Activated CD4-positive, CD25-positive, alpha-beta regulatory T cell treated with anti-CD3 and anti-CD28 coated beads, Interleukin-2, amount 50 U/mL, for 24 hours (primary cell): ENCODE measurements at regions not wholly inside any gene's neighbourhood (a gene's known extent, or its start where the extent isn't known, plus 50 kb on each side); places are given as distances from the start of the nearest gene placed in this dataset.
"Not testable (repeated sequence)": the region's sequence is repeated elsewhere in the genome, so short reads cannot be mapped to it uniquely, and the experiment has no call there.

ENCODE experiments used
- ATAC-seq, 2 donors: fragments of 150-1000 bp; cut with Tn5 transposase; one replicate each; pipeline ENCODE4 v1.10.0; 2021; ENCODE audit warnings: mild to moderate bottlenecking in 1 of 2, moderate library complexity in 1 of 2

DNA sequence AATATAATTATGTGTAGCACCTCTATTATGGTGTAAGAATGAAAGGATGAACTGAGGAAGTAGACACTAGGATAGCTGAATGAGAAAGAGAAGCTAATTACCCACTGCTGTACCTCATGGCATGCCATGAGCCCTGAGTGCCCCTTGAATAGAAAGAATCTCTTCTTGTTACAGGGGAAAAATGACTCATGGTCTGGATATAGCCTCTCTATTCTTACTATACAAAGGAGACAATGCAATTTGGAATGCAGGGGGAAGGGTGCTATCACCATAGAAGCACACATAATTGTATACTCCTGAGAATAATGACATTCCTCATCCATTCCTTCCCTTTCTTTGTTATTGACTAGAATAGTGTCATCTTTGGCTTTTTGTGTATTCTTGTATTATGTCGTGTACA lies 385.2 kb downstream of the CDH7 start:
- ATAC-seq = no peak

DNA sequence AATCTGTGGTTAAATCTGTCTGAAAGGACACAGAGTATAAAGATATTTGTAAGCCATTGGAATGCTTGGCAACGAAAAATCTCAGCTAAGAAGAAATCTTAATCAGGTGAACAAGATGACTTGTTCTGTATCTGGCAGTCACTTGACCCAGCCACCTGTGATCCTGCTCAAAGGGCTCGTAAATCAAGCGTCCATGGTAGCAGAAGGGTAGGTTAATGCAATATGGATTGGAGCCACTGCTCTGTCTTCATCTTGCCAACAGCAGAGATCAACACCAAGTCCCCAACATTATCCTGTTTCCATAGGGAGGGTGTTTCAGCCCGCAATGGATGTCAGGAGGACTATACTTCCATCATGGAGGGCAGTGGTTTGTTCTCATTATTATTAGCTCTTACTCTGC lies 378.4 kb downstream of the CDH7 start:
- ATAC-seq = no peak

GRCh38 chr18:66126266-66126665 lies 375.5 kb downstream of the CDH7 start:
- ATAC-seq = no peak

DNA sequence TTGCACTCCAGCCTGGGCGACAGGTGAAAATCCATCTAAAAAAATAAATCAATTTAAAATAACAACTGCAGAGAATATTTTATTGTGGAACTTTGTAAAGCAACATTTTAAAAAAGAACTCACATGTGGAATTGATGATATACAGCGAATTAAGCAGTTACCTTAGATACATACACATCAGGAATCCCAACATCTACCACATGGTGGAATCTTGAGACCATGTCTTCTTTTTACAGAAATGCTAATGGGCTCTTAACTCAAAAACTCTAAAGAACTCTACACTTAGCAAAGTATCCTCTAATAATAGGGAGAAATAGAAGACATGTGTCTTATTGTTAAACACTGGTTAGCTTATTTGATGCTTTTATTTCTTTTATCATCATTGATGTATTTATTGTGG lies 373.6 kb downstream of the CDH7 start:
- no peak for ATAC-seq

GRCh38 chr18:66119347-66119746 lies 368.5 kb downstream of the CDH7 start:
- no peak for ATAC-seq

DNA sequence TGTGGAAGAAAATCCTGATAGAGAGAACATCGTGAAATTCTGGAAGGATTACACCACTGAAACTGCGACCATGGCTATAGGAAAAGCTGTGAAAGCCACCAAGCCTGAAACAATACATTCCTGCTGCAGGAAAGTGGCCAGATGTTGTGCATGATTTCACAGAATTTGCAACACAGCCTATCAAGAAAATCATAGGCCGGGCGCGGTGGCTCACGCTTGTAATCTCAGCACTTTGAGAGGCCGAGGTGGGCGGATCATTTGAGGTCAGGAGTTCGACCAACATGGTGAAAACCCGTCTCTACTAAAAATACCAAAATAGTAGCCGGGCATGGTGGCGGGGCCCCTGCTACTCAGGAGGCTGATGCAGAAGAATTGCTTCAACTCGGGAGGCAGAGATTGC lies 360.2 kb downstream of the CDH7 start:
- no peak for ATAC-seq

DNA sequence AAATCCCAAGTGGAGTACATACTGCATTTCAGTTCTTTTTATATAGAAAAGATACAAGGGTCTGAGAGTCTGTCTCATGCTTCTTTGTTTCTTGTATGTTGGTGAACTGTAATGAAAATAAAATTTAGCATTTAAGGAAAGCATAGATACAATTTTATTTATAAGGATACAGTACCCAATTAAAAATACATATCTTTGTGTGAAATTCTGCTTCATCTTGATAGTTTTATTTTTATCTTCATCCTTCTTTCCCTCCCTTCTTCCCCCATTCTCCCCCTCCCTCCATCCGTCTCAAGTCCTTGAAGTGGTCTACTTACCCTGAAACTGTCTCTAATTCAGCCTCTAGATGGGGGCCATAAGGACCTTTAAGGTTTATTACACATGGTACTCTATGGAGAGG lies 359.8 kb downstream of the CDH7 start:
- ATAC-seq = no peak

DNA sequence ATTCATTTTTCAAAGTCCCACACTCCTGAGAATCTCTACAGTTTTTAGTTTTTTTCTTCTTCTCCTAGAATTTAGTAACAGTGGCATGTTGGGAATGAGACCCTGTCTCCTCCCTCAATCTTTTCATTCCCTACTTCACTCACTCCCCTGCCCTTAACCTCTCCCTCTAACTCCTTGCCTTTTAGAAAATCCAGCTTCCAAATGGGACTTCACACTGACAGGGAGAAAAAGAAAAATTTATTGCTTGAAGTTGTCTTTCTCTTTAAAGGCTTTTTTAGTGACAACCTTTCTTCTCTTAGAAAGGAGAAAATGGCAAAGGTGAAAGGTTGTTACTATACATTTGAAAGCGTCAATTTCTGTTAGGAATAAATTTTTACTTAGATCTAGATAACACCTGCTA lies 359.2 kb downstream of the CDH7 start:
- ATAC-seq = no peak

DNA sequence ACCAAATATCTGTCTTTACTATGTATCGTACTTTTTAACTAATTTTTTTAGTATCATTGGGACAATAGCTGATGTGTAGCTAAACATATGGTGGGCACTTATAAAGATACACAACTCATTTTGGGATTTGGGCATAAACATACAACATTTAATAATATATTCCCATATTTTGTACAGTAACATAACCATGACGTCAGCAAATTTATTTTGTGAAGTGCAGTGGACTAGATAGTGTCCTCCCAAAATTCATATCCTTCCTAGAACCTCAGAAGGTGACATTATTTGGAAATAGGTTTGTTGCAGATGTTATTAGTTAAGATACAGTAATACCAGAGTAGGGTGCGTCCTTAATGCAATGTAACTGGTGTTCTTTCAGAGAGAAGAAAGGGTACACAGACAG lies 356.7 kb downstream of the CDH7 start:
- no peak for ATAC-seq

DNA sequence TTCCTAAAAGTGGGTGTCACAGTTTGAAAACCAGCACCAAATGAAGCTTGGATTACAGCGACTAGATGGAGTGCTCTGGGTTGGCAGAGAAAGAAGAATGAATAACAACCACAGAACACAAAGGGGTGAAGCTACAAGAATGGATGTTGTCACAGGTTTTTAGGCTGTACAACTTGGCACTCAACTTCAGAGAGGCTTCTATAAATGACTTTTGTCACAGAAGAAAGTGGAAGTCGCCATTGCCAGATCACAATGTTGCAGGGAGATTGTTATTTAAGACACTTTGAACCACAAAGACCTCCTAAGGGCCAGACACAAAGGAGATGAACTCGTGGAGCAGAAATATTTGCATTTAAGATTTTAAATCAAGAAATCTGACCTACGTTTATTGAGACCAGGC lies 354.2 kb downstream of the CDH7 start:
- ATAC-seq = no peak

DNA sequence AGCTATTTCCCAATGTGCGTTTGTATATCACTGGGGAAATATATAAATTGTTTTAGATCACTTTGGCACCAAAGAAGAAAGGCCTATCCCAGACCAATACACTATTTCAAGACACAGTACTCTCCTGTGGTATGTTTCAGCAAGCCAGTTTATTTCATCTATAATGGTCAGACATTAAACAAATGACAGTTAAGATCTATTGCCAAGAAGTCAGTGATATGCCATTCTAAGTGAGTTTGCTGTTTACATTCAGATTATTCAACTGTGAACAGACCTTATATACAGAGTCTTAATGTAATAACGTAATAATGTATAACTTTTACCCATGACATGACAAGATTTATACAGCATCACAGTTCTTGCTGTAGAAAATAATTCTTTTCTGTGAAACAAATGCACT lies 352.7 kb downstream of the CDH7 start:
- ATAC-seq = no peak

DNA sequence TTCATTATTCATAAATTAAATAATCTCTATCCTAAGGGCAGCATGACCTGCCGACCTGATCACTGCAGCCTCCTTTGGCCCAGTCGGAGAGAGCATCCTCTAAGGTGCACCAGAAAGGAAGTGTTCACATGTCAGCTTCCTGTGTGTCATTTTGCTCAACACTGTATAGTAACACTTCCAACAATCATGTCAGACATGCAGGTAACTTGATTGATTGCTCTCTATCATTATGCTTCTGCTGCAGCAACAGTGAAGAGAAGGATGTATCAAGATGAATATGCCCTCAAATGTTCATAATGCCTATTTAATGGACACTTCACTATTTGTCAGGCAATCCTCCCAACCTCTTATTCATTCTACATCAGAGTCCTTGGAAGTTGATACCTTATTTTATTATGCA lies 332.3 kb downstream of the CDH7 start:
- ATAC-seq = no peak

- ATAC-seq = no peak
These were observed 328.4 kb downstream of the CDH7 start for GRCh38 chr18:66078925-66079800.

GRCh38 chr18:66077066-66077465 lies 326.3 kb downstream of the CDH7 start:
- ATAC-seq = no peak

- ATAC-seq = no peak
These were observed 315.4 kb downstream of the CDH7 start for GRCh38 chr18:66066191-66066590.

DNA sequence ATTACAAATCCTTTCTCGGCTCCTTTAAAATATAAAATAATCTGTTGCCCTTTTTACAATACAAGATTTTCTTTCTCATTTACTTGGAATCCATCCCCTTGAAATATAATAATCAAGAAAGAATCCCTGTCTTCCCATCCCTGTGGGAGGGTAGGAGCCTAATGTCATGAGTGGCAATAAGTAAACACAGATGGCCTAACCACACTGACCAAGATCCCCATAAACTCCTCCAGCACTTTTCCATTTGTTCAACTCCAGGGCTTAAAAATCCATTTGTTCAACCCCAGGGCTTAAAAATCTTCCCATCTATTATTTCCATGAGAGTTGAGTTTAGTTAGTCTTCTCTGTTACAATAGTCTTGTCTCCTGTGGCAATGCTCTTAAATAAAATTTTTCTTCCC lies 297.6 kb downstream of the CDH7 start:
- ATAC-seq = no peak

DNA sequence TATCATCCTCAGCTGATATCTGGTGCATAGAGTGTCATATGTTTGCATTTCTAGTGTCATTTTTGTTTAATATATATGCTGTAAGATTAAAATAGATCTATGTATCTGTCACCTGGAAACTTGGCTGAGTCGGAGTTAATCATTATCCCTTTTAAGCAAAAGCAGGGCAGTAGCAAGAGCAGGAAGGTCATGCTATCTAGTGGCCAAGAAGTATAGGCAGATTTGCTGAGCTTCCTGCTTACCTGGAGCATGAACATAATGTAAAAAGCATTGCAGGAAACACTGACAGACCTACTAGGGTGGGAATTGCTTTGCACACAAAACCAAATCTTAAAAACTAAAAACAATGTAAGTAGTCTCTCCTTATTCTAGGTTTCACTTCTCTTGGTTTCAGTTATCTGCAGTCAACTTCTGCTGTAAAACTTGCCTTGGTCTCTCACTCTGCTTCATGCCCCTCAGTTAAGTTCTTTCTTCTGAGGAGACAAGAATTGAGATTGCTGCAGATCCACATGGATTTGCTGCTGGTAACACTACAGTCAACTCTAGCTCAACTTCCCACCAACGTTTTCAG lies 295.3 kb downstream of the CDH7 start:
- ATAC-seq = no peak

- no peak for ATAC-seq
These were observed 292.2 kb downstream of the CDH7 start for GRCh38 chr18:66043009-66043408.

GRCh38 chr18:66013969-66014368 lies 263.2 kb downstream of the CDH7 start:
- no peak for ATAC-seq

- no peak for ATAC-seq
These were observed 261.1 kb downstream of the CDH7 start for GRCh38 chr18:66011916-66012315.

GRCh38 chr18:66005831-66006588 lies 255.2 kb downstream of the CDH7 start:
- ATAC-seq = no peak

DNA sequence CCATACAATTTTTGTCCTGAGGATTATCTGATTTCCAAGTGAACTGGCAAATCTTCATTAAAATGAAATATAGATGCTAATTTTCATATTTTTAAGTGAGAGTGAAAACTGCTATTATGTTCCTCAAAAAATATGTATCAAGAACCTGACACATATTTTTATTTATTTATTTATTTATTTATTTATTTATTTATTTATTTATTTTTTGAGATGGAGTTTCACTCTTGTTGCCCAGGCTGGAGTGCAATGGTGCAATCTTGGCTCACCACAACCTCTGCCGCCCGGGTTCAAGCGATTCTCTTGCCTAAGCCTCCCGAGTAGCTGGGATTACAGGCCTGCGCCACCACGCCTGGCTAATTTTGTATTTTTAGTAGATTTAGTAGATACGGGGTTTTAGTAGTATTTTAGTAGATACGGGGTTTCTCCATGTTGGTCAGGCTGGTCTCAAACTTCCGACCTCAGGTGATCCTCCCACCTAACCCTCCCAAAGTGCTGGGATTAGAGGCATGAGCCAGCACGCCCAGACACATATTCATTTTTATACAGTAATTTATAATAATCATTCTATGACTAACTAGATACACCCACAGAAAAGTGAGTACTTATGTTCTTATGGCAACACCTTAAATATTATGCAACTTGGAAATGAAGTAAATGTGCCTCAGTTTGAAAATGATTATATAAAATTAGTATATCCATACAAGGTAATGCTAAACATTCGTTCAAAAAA lies 248.3 kb downstream of the CDH7 start:
- not testable (repeated sequence) for ATAC-seq

GRCh38 chr18:65995206-65995605 lies 244.4 kb downstream of the CDH7 start:
- no peak for ATAC-seq
